Nephron progenitor cell (in vitro differentiated cells): ENCODE measurements at regions not wholly inside any gene's neighbourhood (a gene's known extent, or its start where the extent isn't known, plus 50 kb on each side); places are given as distances from the start of the nearest gene placed in this dataset.

Experiments used
- DNase-seq: peaks from one replicate; pipeline ENCODE4 v3.0.0; 2021
- H3K27ac Mint-ChIP-seq: 2 replicates; pipeline ENCODE4 v1.8.0; 2021; ENCODE audit warnings: mild to moderate bottlenecking, moderate library complexity, mixed read lengths
- H3K27me3 Mint-ChIP-seq: 2 replicates; pipeline ENCODE4 v1.8.0; 2021; ENCODE audit warnings: mild to moderate bottlenecking, low read depth, mixed read lengths; ENCODE audit not compliant: poor library complexity
- H3K36me3 Mint-ChIP-seq: 2 replicates; pipeline ENCODE4 v1.8.0; 2021; ENCODE audit warnings: low read depth, mixed read lengths
- H3K4me1 Mint-ChIP-seq: 2 replicates; pipeline ENCODE4 v1.8.0; 2021; ENCODE audit warnings: mixed read lengths
- H3K4me3 Mint-ChIP-seq: 2 replicates; pipeline ENCODE4 v1.8.0; 2021; ENCODE audit warnings: mild to moderate bottlenecking, moderate library complexity, mixed read lengths
- H3K9me3 Mint-ChIP-seq: 2 replicates; pipeline ENCODE4 v1.8.0; 2021; ENCODE audit warnings: mild to moderate bottlenecking, moderate library complexity, mixed read lengths
- TF ChIP-seq, protein P1 (sequence below): fragments of 200-600 bp; sonication (generic); IDR thresholded peaks from 2 replicates; pipeline ENCODE4 v1.5.0; 2021; ENCODE audit warnings: antibody characterized with exemption

DNA sequence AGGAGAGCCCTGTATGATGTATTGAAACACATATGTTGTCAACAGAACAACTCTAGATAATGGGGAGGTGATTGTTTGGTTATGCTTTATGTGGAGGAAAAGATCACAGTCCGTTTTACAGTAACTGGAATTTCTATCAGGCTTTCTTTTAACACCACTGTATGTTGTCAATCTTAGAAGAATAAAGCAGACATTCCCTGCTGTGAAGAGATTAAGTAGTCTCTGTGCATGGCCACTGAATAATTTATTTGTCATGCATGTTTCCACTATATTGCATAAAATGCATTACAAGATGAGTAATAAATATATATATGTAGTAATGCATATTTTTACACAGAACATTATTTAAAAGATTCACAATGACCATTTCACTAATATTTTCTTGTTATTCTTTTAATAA lies 440.0 kb downstream of the ANKRD7 start:
- Mint-ChIP-seq H3K27me3 (no peaks in the 10 kb centered on the region), H3K36me3 (no peaks in the 10 kb centered on the region), H3K4me1 (no peaks in the 10 kb centered on the region), H3K4me3 (no peak overlapping the region), H3K27ac (no peak overlapping the region), H3K9me3 (no peaks in the 10 kb centered on the region)
- DNase-seq, result no peak
- TF ChIP-seq, protein P1, sequence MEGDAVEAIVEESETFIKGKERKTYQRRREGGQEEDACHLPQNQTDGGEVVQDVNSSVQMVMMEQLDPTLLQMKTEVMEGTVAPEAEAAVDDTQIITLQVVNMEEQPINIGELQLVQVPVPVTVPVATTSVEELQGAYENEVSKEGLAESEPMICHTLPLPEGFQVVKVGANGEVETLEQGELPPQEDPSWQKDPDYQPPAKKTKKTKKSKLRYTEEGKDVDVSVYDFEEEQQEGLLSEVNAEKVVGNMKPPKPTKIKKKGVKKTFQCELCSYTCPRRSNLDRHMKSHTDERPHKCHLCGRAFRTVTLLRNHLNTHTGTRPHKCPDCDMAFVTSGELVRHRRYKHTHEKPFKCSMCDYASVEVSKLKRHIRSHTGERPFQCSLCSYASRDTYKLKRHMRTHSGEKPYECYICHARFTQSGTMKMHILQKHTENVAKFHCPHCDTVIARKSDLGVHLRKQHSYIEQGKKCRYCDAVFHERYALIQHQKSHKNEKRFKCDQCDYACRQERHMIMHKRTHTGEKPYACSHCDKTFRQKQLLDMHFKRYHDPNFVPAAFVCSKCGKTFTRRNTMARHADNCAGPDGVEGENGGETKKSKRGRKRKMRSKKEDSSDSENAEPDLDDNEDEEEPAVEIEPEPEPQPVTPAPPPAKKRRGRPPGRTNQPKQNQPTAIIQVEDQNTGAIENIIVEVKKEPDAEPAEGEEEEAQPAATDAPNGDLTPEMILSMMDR, result no peak

DNA sequence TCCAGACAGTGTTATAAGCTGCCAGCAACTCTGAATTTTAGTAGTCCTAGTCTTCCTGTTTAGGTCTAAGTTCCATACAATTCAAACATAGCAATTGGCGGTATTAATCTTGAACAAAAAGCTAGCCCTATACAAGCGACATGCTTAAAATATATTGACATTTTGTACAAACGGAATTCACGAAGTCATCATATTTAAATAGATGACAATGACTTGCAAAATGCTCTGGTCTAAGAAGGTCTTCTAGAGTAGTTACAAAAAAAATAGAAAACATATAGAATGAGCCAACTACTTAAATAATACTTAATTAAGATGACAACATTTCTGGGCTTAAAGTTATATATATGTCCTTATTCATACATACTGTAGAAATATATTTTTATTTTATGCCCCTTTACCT lies 446.6 kb downstream of the ANKRD7 start:
- TF ChIP-seq, protein P1, result no peak
- H3K4me3 Mint-ChIP-seq, result no peak overlapping the region

DNA sequence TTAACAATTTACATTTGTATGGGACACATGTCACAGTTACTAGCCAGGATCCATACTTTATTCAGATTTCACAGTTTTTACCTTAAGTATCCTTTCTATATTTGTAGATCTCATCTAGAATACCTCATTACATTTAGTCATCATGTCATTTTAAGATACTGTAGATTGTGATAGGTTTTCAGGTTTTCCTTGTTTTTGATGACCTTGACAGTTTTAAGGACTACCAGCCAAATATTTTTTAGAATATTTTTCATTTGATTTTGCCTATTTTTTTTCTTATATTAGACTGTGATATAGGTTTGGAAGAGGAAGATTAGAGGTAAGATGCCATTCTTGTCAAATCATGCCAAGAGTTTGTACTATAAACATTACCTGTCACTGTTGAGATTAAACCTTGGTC lies 460.3 kb downstream of the ANKRD7 start:
- H3K9me3 Mint-ChIP-seq, result no peaks in the 10 kb centered on the region
- TF ChIP-seq, protein P1, result no peak
- no peak for DNase-seq
- peaks cover 3% of the 10 kb centered on the region for H3K27me3 Mint-ChIP-seq
- no peak overlapping the region for H3K4me3 Mint-ChIP-seq
- H3K4me1 Mint-ChIP-seq, result no peaks in the 10 kb centered on the region
- no peak overlapping the region for H3K27ac Mint-ChIP-seq
- no peaks in the 10 kb centered on the region for H3K36me3 Mint-ChIP-seq

More for the DNA sequence above, 446.6 kb downstream of the ANKRD7 start:
- Mint-ChIP-seq H3K4me1 (no peaks in the 10 kb centered on the region), H3K27me3 (no peaks in the 10 kb centered on the region), H3K27ac (no peak overlapping the region), H3K9me3 (no peaks in the 10 kb centered on the region), H3K36me3 (no peaks in the 10 kb centered on the region)
- no peak for DNase-seq

DNA sequence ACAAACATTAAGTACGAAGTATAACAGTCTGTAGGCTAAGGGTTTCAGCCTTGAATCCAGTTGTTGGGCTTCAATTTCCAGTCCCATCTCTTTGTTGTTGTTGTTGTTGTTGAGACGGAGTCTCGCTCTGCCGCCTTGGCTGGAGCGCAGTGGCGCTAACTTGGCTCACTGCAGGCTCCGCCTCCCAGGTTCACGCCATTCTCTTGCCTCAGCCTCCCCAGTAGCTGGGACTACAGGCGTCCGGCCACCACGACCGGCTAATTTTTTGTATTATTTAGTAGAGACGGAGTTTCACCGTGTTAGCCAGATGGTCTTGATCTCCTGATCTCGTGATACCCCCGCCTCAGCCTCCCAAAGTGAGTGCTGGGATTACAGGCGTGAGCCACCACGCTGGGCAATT lies 464.9 kb downstream of the ANKRD7 start:
- Mint-ChIP-seq H3K4me3 (no peak overlapping the region), H3K9me3 (no peaks in the 10 kb centered on the region)
- no peak for DNase-seq

DNA sequence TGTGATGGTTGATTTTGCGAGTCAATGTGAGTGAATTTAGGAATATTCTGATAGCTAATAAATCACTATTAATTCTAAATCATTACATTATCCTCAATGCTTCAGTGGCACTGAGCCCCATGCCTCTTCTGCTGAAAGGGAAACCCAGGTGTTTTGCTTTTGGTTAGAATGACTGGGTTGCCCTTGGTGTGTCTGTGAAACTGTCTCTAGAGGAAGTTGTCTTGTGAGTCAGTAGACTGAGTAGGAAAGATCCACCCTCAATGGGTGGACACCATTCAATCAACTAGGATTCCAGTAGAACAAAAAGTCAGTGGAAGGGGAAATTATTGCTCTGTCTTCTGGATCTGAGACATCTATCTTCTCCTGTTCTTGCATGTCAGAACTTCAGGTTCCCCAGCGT lies 472.4 kb downstream of the ANKRD7 start:
- Mint-ChIP-seq H3K36me3 (no peaks in the 10 kb centered on the region), H3K9me3 (no peaks in the 10 kb centered on the region), H3K27me3 (no peaks in the 10 kb centered on the region), H3K4me1 (no peaks in the 10 kb centered on the region), H3K4me3 (no peak overlapping the region), H3K27ac (no peak overlapping the region)
- no peak for DNase-seq
- TF ChIP-seq, protein P1, result no peak

More for the DNA sequence above, 464.9 kb downstream of the ANKRD7 start:
- H3K27me3 Mint-ChIP-seq, result no peaks in the 10 kb centered on the region
- no peaks in the 10 kb centered on the region for H3K36me3 Mint-ChIP-seq
- no peaks in the 10 kb centered on the region for H3K4me1 Mint-ChIP-seq
- H3K27ac Mint-ChIP-seq, result no peak overlapping the region
- TF ChIP-seq, protein P1, result no peak

DNA sequence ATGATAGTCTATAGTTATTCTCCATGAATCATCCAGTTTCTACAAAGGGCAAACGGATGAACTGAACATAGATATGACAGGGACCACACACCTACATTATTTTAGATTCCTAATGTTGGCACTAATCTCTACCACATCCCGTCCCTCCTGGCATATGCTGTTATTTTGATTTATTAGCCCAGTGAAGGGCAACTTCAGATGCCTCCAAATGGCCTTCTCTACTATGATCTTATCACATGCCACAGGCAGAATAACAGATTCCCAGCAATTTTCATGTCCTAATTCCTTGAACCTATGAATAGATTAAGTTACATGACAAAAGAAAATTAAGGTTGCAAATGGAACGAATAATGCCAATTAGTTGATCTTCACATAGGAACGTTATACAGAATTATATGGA lies 474.7 kb downstream of the ANKRD7 start:
- H3K9me3 Mint-ChIP-seq, result no peaks in the 10 kb centered on the region
- no peaks in the 10 kb centered on the region for H3K27me3 Mint-ChIP-seq
- TF ChIP-seq, protein P1, result no peak

More for the DNA sequence above, 474.7 kb downstream of the ANKRD7 start:
- Mint-ChIP-seq H3K36me3 (no peaks in the 10 kb centered on the region), H3K4me1 (no peaks in the 10 kb centered on the region), H3K4me3 (no peak overlapping the region), H3K27ac (no peak overlapping the region)
- DNase-seq, result no peak
